ENCODE measurements at regions not wholly inside any gene's neighbourhood (a gene's known extent, or its start where the extent isn't known, plus 50 kb on each side); places are given as distances from the start of the nearest gene placed in this dataset.

GRCh38 chr4:17126321-17126966, 228.0 kb upstream of the LDB2 start:
- TF ChIP-seq POLR2A (IDR thresholded peaks at IDR 0.05) = no peak
- TF ChIP-seq CTCF (IDR thresholded peaks at IDR 0.05) = no peak
- no peak for TF ChIP-seq POLR2AphosphoS5 (IDR thresholded peaks at IDR 0.05)

All from prostate gland (tissue), 2 donors.